Bronchial epithelial cell (primary cell): ENCODE measurements at regions not wholly inside any gene's neighbourhood (a gene's known extent, or its start where the extent isn't known, plus 50 kb on each side); places are given as distances from the start of the nearest gene placed in this dataset.

Source experiments
- DNase-seq: peaks from one replicate; pipeline ENCODE4 v3.0.0-alpha.2; 2010; ENCODE audit warnings: low read depth
- FAIRE-seq: peaks from 2 replicates; lab custom pipeline; 2011; peaks lifted over from hg19 to GRCh38; lab: Jason Lieb, UNC
- H3K27me3 ChIP-seq: 2 replicates; pipeline ENCODE4 v1.5.1; 2011; ENCODE audit warnings: low read length; ENCODE audit not compliant: control insufficient read depth, insufficient read depth
- H3K36me3 ChIP-seq: 2 replicates; pipeline ENCODE4 v1.5.1; 2011; ENCODE audit warnings: low read length; ENCODE audit not compliant: control insufficient read depth, insufficient read depth
- H3K4me3 ChIP-seq: 2 replicates; pipeline ENCODE4 v1.5.1; 2011; ENCODE audit warnings: mild to moderate bottlenecking, low read depth, low read length, control low read depth
- TF ChIP-seq, protein P1 (sequence below): IDR thresholded peaks from 2 replicates; pipeline ENCODE4 v1.5.1; 2011; ENCODE audit warnings: mild to moderate bottlenecking, moderate library complexity, low read length, control low read depth, inconsistent platforms; ENCODE audit not compliant: insufficient read depth, severe bottlenecking

GRCh38 chr2:84297155-84297554, 161.9 kb downstream of the SUCLG1 start:
- FAIRE-seq (no peak), DNase-seq (peak; percentile 74)
- TF ChIP-seq, protein P1, sequence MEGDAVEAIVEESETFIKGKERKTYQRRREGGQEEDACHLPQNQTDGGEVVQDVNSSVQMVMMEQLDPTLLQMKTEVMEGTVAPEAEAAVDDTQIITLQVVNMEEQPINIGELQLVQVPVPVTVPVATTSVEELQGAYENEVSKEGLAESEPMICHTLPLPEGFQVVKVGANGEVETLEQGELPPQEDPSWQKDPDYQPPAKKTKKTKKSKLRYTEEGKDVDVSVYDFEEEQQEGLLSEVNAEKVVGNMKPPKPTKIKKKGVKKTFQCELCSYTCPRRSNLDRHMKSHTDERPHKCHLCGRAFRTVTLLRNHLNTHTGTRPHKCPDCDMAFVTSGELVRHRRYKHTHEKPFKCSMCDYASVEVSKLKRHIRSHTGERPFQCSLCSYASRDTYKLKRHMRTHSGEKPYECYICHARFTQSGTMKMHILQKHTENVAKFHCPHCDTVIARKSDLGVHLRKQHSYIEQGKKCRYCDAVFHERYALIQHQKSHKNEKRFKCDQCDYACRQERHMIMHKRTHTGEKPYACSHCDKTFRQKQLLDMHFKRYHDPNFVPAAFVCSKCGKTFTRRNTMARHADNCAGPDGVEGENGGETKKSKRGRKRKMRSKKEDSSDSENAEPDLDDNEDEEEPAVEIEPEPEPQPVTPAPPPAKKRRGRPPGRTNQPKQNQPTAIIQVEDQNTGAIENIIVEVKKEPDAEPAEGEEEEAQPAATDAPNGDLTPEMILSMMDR: no peak
- Histone ChIP-seq H3K27me3 (no peaks in the 10 kb centered on the region), H3K4me3 (no peak overlapping the region), H3K36me3 (no peaks in the 10 kb centered on the region)

DNA sequence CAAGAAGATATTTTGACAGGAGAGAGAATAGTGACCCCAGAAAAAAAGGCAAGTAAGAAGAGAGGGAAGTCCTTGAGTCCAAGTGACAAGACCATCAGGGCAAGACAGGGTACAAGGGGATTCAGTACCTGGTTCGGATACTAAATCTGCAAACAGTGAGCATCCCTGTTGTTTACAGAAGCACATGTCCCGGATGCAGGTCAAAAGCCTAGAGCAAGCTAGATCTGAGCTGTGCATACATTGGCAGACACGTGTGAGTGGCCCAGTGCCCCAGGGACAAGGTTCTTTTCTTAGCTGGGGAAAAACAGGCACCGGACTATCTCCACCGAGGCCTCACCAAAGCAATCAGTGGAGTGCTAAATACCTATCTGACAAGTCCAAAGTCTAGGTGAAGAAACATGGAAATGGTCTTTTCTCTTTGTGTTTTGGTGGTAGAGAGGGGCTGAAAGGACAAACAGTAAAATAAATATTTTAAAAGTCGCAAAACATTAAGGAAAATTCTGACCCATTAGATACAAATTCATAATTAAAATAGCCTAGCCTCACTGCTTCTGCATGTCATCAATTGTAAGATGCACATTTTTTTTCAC, 165.2 kb downstream of the SUCLG1 start:
- TF ChIP-seq, protein P1: no peak
- no peak for FAIRE-seq
- H3K4me3 ChIP-seq: no peak overlapping the region
- no peak for DNase-seq
- no peaks in the 10 kb centered on the region for H3K36me3 ChIP-seq
- H3K27me3 ChIP-seq: no peaks in the 10 kb centered on the region

DNA sequence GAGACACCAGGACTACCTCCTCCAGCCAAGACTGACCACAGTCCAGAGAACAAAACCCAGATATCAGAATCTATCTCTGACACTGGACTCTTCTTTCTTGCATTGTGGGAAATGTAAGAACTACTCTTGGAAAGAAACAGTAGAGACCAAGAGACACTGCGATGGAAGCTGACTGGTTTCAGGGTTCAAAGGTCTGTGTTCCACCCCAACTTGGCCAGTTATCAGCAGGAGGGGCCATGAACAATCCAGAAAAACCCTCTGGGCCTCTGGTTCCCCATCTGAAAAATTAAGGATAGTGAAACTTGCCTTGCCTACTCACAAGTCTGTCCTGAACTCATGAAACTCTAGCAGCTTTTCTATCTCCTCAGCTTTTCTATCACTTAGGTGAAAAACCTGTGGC, 166.5 kb downstream of the SUCLG1 start:
- Histone ChIP-seq H3K36me3 (no peaks in the 10 kb centered on the region), H3K27me3 (no peaks in the 10 kb centered on the region), H3K4me3 (no peak overlapping the region)
- TF ChIP-seq, protein P1: no peak
- DNase-seq: no peak
- no peak for FAIRE-seq

GRCh38 chr2:84290537-84290936, 168.5 kb downstream of the SUCLG1 start:
- DNase-seq (no peak), FAIRE-seq (no peak)
- Histone ChIP-seq H3K36me3 (no peaks in the 10 kb centered on the region), H3K27me3 (no peaks in the 10 kb centered on the region), H3K4me3 (no peak overlapping the region)
- TF ChIP-seq, protein P1: no peak

- no peaks in the 10 kb centered on the region for H3K27me3 ChIP-seq
- DNase-seq: no peak
- TF ChIP-seq, protein P1: no peak
- no peak overlapping the region for H3K4me3 ChIP-seq
- no peaks in the 10 kb centered on the region for H3K36me3 ChIP-seq
- no peak for FAIRE-seq
These were observed 170.8 kb downstream of the SUCLG1 start for GRCh38 chr2:84288293-84288692.

DNA sequence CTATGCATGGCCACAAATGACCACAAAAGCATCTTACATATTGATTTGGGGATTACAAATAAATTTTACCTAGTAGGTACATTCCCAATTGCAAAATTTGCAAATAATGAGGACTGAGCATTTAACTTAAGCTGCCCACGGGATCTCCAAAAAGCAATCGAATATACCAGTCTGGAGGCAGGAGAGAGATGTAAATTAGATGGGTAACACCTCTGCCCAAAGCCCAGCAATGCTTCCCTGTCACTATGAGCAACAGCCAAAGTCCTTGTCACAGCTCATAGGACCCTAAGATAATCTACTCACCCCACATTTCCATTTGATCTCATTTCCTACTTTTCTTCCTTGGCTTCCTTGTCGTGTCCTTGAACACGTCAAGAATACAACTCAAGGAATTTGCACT, 172.2 kb downstream of the SUCLG1 start:
- no peak for FAIRE-seq
- DNase-seq: no peak
- no peak overlapping the region for H3K4me3 ChIP-seq
- H3K27me3 ChIP-seq: no peaks in the 10 kb centered on the region
- TF ChIP-seq, protein P1: no peak
- H3K36me3 ChIP-seq: no peaks in the 10 kb centered on the region
